HepG2 (cell line): ENCODE measurements at regions not wholly inside any gene's neighbourhood (a gene's known extent, or its start where the extent isn't known, plus 50 kb on each side); places are given as distances from the start of the nearest gene placed in this dataset.

ENCODE experiments used
- NR3C1 ChIP-seq: sonication (generic); formaldehyde crosslinking; IDR thresholded peaks from 2 replicates; pipeline ENCODE4 v1.4.0; 2020; ENCODE audit warnings: missing genetic modification reagents
- POLR2A ChIP-seq, 2 experiments: IDR thresholded peaks; 2 replicates each; pipeline ENCODE4 v1.6.1; 2011; ENCODE audit warnings: low read depth in 2 of 2, low read length in 2 of 2, mild to moderate bottlenecking in 1 of 2, moderate library complexity in 1 of 2; ENCODE audit not compliant: insufficient read depth in 1 of 2
- TF ChIP-seq, protein P1 (sequence below): sonication (generic); formaldehyde crosslinking; IDR thresholded peaks from 2 replicates; pipeline ENCODE4 v1.5.0; 2020; ENCODE audit warnings: mild to moderate bottlenecking, missing genetic modification reagents, moderate library complexity

DNA sequence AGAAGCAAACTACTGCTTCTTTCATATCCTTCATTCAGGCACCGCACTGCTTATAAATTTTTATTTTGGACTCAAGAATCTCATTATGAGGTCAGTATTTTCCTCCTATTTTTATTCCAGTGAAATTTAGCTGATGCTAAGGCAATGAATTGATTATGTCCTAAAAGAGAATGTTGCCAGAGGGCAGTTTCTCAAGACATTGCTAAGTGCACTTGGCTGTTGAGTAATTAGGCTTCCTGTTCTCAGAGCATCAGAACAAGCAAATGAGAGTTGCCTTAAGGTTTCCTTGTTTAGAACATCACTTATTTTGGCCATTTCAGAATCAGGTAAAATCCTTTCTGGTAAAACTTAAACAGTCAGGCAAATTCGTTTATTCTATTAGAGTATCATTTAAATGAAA, 548.6 kb upstream of the ZEB2 start:
- TF ChIP-seq POLR2A (IDR thresholded peaks at IDR 0.05; ENCODE audit: insufficient read depth in 1 of 2, low read depth in 2 of 2, low read length in 2 of 2): no peak
- TF ChIP-seq, protein P1, sequence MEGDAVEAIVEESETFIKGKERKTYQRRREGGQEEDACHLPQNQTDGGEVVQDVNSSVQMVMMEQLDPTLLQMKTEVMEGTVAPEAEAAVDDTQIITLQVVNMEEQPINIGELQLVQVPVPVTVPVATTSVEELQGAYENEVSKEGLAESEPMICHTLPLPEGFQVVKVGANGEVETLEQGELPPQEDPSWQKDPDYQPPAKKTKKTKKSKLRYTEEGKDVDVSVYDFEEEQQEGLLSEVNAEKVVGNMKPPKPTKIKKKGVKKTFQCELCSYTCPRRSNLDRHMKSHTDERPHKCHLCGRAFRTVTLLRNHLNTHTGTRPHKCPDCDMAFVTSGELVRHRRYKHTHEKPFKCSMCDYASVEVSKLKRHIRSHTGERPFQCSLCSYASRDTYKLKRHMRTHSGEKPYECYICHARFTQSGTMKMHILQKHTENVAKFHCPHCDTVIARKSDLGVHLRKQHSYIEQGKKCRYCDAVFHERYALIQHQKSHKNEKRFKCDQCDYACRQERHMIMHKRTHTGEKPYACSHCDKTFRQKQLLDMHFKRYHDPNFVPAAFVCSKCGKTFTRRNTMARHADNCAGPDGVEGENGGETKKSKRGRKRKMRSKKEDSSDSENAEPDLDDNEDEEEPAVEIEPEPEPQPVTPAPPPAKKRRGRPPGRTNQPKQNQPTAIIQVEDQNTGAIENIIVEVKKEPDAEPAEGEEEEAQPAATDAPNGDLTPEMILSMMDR (CRISPR knock-in tag): no peak
- TF ChIP-seq NR3C1 (CRISPR knock-in tag): no peak
